GM12891 (cell line): ENCODE measurements at regions not wholly inside any gene's neighbourhood (a gene's known extent, or its start where the extent isn't known, plus 50 kb on each side); places are given as distances from the start of the nearest gene placed in this dataset.

Experiments
- POLR2A ChIP-seq: IDR thresholded peaks from 2 replicates; pipeline ENCODE4 v1.6.1; 2011; ENCODE audit warnings: low read depth, low read length, control low read depth
- SPI1 ChIP-seq: IDR thresholded peaks from 2 replicates; pipeline ENCODE4 v1.6.1; 2011; ENCODE audit warnings: low read depth, low read length, control low read depth

DNA sequence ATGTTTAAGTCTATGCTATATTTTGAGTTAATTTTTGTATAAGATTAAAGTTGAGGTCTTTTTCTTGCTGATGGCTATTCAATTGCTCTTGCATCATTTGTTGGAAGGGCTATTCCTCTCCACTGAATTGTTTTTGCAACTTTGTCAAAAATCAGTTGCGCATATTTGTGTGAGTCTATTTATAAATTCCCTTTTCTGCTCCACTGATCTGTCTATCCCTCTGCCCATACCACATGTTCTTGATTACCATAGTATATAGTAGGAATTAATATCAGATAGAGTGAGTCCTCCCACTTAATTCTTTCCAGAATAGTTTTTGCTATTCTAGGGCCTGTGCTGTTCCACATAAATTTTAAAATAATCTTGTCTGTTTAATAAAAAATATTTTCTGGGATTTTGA is 152.4 kb upstream of the ADCY1 start:
- TF ChIP-seq POLR2A: no peak
- TF ChIP-seq SPI1: no peak
